Body of pancreas (tissue), 4 donors: ENCODE measurements at regions not wholly inside any gene's neighbourhood (a gene's known extent, or its start where the extent isn't known, plus 50 kb on each side); places are given as distances from the start of the nearest gene placed in this dataset.

ENCODE experiments used
- POLR2A ChIP-seq, 3 donors: fragments of 450-650 bp; IDR thresholded peaks; one replicate each; pipeline ENCODE4 v1.6.1; 2016; ENCODE audit warnings: antibody characterized with exemption in 3 of 3, mild to moderate bottlenecking in 2 of 3
- TF ChIP-seq, protein P1 (sequence below), 7 experiments: fragments of 450-650 bp in 4 of 7; fragments of 200-600 bp in 3 of 7; sonication (generic) in 3 of 7; IDR thresholded peaks; one replicate each; pipeline ENCODE4 v1.5.1; 2016 to 2019; ENCODE audit warnings: antibody characterized with exemption in 7 of 7

DNA sequence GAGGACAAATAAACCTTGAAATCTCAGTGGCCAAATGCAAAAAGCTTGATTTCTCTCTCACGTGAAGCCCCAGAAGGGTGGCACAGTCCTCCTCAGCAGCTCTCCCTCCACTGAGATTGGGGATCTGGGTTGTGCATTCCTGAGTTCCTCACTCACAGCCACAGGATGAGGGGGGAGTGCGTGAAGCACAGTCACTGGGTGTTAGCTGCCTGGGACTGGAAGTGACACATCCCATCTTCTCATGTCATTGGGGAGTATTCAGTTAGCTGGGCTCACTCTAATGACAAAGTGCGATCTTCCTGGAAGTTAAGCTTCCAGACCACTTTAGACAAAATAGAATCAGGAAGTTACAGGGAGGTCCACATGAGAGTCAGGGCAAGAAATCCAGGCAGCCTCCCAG is 192.2 kb upstream of the LRFN2 start:
- TF ChIP-seq, protein P1, sequence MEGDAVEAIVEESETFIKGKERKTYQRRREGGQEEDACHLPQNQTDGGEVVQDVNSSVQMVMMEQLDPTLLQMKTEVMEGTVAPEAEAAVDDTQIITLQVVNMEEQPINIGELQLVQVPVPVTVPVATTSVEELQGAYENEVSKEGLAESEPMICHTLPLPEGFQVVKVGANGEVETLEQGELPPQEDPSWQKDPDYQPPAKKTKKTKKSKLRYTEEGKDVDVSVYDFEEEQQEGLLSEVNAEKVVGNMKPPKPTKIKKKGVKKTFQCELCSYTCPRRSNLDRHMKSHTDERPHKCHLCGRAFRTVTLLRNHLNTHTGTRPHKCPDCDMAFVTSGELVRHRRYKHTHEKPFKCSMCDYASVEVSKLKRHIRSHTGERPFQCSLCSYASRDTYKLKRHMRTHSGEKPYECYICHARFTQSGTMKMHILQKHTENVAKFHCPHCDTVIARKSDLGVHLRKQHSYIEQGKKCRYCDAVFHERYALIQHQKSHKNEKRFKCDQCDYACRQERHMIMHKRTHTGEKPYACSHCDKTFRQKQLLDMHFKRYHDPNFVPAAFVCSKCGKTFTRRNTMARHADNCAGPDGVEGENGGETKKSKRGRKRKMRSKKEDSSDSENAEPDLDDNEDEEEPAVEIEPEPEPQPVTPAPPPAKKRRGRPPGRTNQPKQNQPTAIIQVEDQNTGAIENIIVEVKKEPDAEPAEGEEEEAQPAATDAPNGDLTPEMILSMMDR (IDR thresholded peaks at IDR 0.05), result no peak
- no peak for TF ChIP-seq POLR2A (IDR thresholded peaks at IDR 0.05)
